GM10248 (cell line): ENCODE measurements at regions not wholly inside any gene's neighbourhood (a gene's known extent, or its start where the extent isn't known, plus 50 kb on each side); places are given as distances from the start of the nearest gene placed in this dataset.

ENCODE experiments used
- CTCF ChIA-PET: fragments of 300-600 bp; sonication (Branson Sonifier 250); formaldehyde crosslinking; extraction: SDS; loops from one replicate; lab custom pipeline; 2021; ENCODE audit warnings: antibody characterized with exemption; lab: Yijun Ruan, JAX
- POLR2A ChIA-PET: fragments of 350-650 bp; sonication (Branson Sonifier 250); formaldehyde crosslinking; extraction: SDS; loops from one replicate; lab custom pipeline; 2020; ENCODE audit warnings: antibody characterized with exemption; lab: Yijun Ruan, JAX
- DNase-seq: peaks from one replicate; pipeline ENCODE4 v3.0.0; 2012; ENCODE audit errors: extremely low spot score
- CTCF ChIP-seq: IDR thresholded peaks from 2 replicates; pipeline ENCODE4 v1.5.1; 2012; ENCODE audit warnings: mild to moderate bottlenecking, low read depth; ENCODE audit errors: extremely low read depth, missing control alignments, control extremely low read depth

GRCh38 chr7:81206667-81207360, 288.0 kb upstream of the SEMA3C start:
- DNase-seq: no peak
- no peak for TF ChIP-seq CTCF
- POLR2A ChIA-PET: no interaction called here
- CTCF ChIA-PET: interaction anchor here (0.8 kb wide), 1 partner anchor 17 kb away, joined by 3 read pairs; no protein-coding TSS in a partner anchor

- POLR2A ChIA-PET: no interaction called here
- DNase-seq: no peak
- CTCF ChIA-PET: interaction anchor here (0.8 kb wide), 1 partner anchor 16 kb away, joined by 3 read pairs; no protein-coding TSS in a partner anchor
- no peak for TF ChIP-seq CTCF
Observed at GRCh38 chr7:81206217-81206616, 287.4 kb upstream of the SEMA3C start.

GRCh38 chr7:81201188-81201587, 282.3 kb upstream of the SEMA3C start:
- TF ChIP-seq CTCF: no peak
- ChIA-PET POLR2A (no interaction called here), CTCF (no interaction called here)
- DNase-seq: no peak

GRCh38 chr7:81198766-81199165, 279.9 kb upstream of the SEMA3C start:
- POLR2A ChIA-PET: no interaction called here
- DNase-seq: no peak
- TF ChIP-seq CTCF: no peak
- CTCF ChIA-PET: interaction anchor here (1.8 kb wide), 1 partner anchor 16 kb away, joined by 4 read pairs; no protein-coding TSS in a partner anchor

- ChIA-PET POLR2A (no interaction called here), CTCF (no interaction called here)
Observed at GRCh38 chr7:81197266-81197665, 278.4 kb upstream of the SEMA3C start.

GRCh38 chr7:81195033-81195432, 276.2 kb upstream of the SEMA3C start:
- POLR2A ChIA-PET: no interaction called here
- CTCF ChIA-PET: interaction anchor here (1.2 kb wide), 1 partner anchor 13 kb away, joined by 3 read pairs; no protein-coding TSS in a partner anchor
- TF ChIP-seq CTCF: no peak
- no peak for DNase-seq

More at GRCh38 chr7:81197266-81197665, 278.4 kb upstream of the SEMA3C start:
- no peak for DNase-seq
- no peak for TF ChIP-seq CTCF
